ENCODE measurements at regions not wholly inside any gene's neighbourhood (a gene's known extent, or its start where the extent isn't known, plus 50 kb on each side); places are given as distances from the start of the nearest gene placed in this dataset.

- in situ Hi-C loops (cut with HindIII; ENCODE audit: extremely low pct_ligation_motif_present, low pct_unique_long_range_greater_than_20kb), result no loop called here
- CTCF ChIA-PET (ENCODE audit: low intra/inter-chr PET ratio, low total read pairs), result no interaction called here
- H3K4me1 ChIP-seq (ENCODE audit: insufficient read depth, low read length), result no peaks in the 10 kb centered on the region
- H3K36me3 ChIP-seq (replicated peaks in 1 of 2; ENCODE audit: control insufficient read depth in 1 of 2, insufficient read depth in 2 of 2, low read length in 2 of 2), result no peaks in the 10 kb centered on the region
- H4K20me1 ChIP-seq (ENCODE audit: insufficient read depth, low read length), result no peaks in the 10 kb centered on the region
- H3K27me3 ChIP-seq (ENCODE audit: control insufficient read depth in 1 of 2, insufficient read depth in 2 of 2, low read length in 2 of 2), result no peaks in the 10 kb centered on the region
- H3K4me3 ChIP-seq (replicated peaks in 1 of 3; ENCODE audit: insufficient read depth in 1 of 3, low read depth in 2 of 3, low read length in 3 of 3), result no peak overlapping the region
- FAIRE-seq, result no peak
- no TSS peak for BruUV-seq (replicated peaks)
- 66% methylated on average over 8 of the region's 12 CpGs for WGBS (ENCODE audit: low lambda C conversion rate)
- H3K9me3 ChIP-seq (ENCODE audit: low read length), result peaks cover 49% of the 10 kb centered on the region
- POLR2A ChIA-PET, result no interaction called here
- no peak overlapping the region for H3K9ac ChIP-seq (ENCODE audit: insufficient read depth, low read depth, low read length)
- no peak overlapping the region for H3K4me2 ChIP-seq (ENCODE audit: low read depth, low read length)
- H2AFZ ChIP-seq (ENCODE audit: low read length), result no peak overlapping the region
- intact Hi-C loops (cut with micrococcal nuclease; ENCODE audit: unreplicated experiment), result no loop called here
- no peak for DNase-seq (ENCODE audit: low spot score)
- H3K79me2 ChIP-seq (ENCODE audit: insufficient read depth, low read length), result no peaks in the 10 kb centered on the region
- ATAC-seq, result no peak
- TF ChIP-seq IRF1 (CRISPR knock-in tag; IDR thresholded peaks at IDR 0.05; ENCODE audit: low read depth) (no peak), ZNF432 (CRISPR knock-in tag; IDR thresholded peaks at IDR 0.05; ENCODE audit: borderline replicate concordance) (no peak), ZBTB14 (CRISPR knock-in tag; IDR thresholded peaks at IDR 0.05) (no peak)
- H3K27ac ChIP-seq (ENCODE audit: extremely low read length, insufficient read depth, low read length), result no peak overlapping the region
These were observed 378.3 kb downstream of the CDH9 start for GRCh38 chr5:26660116-26660515.

GRCh38 chr5:26649000-26649399 lies 389.4 kb downstream of the CDH9 start:
- peaks cover 20% of the 10 kb centered on the region for H3K9me3 ChIP-seq (ENCODE audit: low read length)
- no peak overlapping the region for H3K9ac ChIP-seq (ENCODE audit: insufficient read depth, low read depth, low read length)
- H3K27ac ChIP-seq (ENCODE audit: extremely low read length, insufficient read depth, low read length), result no peak overlapping the region
- no peak overlapping the region for H3K4me2 ChIP-seq (ENCODE audit: low read depth, low read length)
- DNase-seq (ENCODE audit: low spot score) (no peak), ATAC-seq (no peak), FAIRE-seq (no peak)
- no peaks in the 10 kb centered on the region for H4K20me1 ChIP-seq (ENCODE audit: insufficient read depth, low read length)
- WGBS (ENCODE audit: low lambda C conversion rate), result 3% methylated on average over 3 of the region's 3 CpGs
- CTCF ChIA-PET (ENCODE audit: low intra/inter-chr PET ratio, low total read pairs), result no interaction called here
- BruUV-seq (replicated peaks), result no TSS peak
- no peaks in the 10 kb centered on the region; a peak in 1 of 5 replicates for H3K27me3 ChIP-seq (ENCODE audit: control insufficient read depth in 1 of 2, insufficient read depth in 2 of 2, low read length in 2 of 2)
- in situ Hi-C loops (cut with HindIII; ENCODE audit: extremely low pct_ligation_motif_present, low pct_unique_long_range_greater_than_20kb) (no loop called here), intact Hi-C loops (cut with micrococcal nuclease; ENCODE audit: unreplicated experiment) (no loop called here)
- no peaks in the 10 kb centered on the region for H3K36me3 ChIP-seq (replicated peaks in 1 of 2; ENCODE audit: control insufficient read depth in 1 of 2, insufficient read depth in 2 of 2, low read length in 2 of 2)
- no peak overlapping the region for H3K4me3 ChIP-seq (replicated peaks in 1 of 3; ENCODE audit: insufficient read depth in 1 of 3, low read depth in 2 of 3, low read length in 3 of 3)
- POLR2A ChIA-PET, result no interaction called here
- no peaks in the 10 kb centered on the region for H3K4me1 ChIP-seq (ENCODE audit: insufficient read depth, low read length)
- no peaks in the 10 kb centered on the region for H3K79me2 ChIP-seq (ENCODE audit: insufficient read depth, low read length)
- H2AFZ ChIP-seq (ENCODE audit: low read length), result no peak overlapping the region
- TF ChIP-seq ZNF512B (CRISPR knock-in tag; IDR thresholded peaks at IDR 0.05; ENCODE audit: borderline replicate concordance) (no peak), RFXAP (CRISPR knock-in tag; IDR thresholded peaks at IDR 0.05; ENCODE audit: borderline replicate concordance) (no peak), GABPB1 (CRISPR knock-in tag; IDR thresholded peaks at IDR 0.05) (no peak), E2F5 (CRISPR knock-in tag; conservative IDR thresholded peaks at IDR 0.05) (no peak), SRSF4 (IDR thresholded peaks at IDR 0.05; ENCODE audit: low read depth, low read length, poor library complexity, severe bottlenecking) (no peak), ZNF607 (CRISPR knock-in tag; IDR thresholded peaks at IDR 0.05; ENCODE audit: borderline replicate concordance) (no peak), ZNF550 (CRISPR knock-in tag; IDR thresholded peaks at IDR 0.05; ENCODE audit: borderline replicate concordance) (no peak), ZFP1 (CRISPR knock-in tag; IDR thresholded peaks at IDR 0.05) (no peak)
